GM13977 (cell line): ENCODE measurements at regions not wholly inside any gene's neighbourhood (a gene's known extent, or its start where the extent isn't known, plus 50 kb on each side); places are given as distances from the start of the nearest gene placed in this dataset.
"Not testable (repeated sequence)": the region's sequence is repeated elsewhere in the genome, so short reads cannot be mapped to it uniquely, and the experiment has no call there.

ENCODE experiments used
- DNase-seq: peaks from one replicate; pipeline ENCODE4 v3.0.0; 2012; ENCODE audit warnings: low spot score
- in situ Hi-C: fragments of 300-500 bp; cut with MboI; formaldehyde crosslinking; loops from one replicate; pipeline ENCODE4 v1.12.0; 2022; ENCODE audit warnings: low sequenced_read_pairs, low pct_unique_long_range_greater_than_20kb, mixed read lengths, inconsistent platforms; ENCODE audit not compliant: unreplicated experiment
- TF ChIP-seq, protein P1 (sequence below): IDR thresholded peaks from 2 replicates; pipeline ENCODE4 v1.5.1; 2012; ENCODE audit warnings: mild to moderate bottlenecking, control low read depth; ENCODE audit not compliant: insufficient read depth; ENCODE audit errors: extremely low read depth, missing control alignments

GRCh38 chr7:20911081-20911480, 124.4 kb upstream of the SP8 start:
- no peak for DNase-seq
- TF ChIP-seq, protein P1, sequence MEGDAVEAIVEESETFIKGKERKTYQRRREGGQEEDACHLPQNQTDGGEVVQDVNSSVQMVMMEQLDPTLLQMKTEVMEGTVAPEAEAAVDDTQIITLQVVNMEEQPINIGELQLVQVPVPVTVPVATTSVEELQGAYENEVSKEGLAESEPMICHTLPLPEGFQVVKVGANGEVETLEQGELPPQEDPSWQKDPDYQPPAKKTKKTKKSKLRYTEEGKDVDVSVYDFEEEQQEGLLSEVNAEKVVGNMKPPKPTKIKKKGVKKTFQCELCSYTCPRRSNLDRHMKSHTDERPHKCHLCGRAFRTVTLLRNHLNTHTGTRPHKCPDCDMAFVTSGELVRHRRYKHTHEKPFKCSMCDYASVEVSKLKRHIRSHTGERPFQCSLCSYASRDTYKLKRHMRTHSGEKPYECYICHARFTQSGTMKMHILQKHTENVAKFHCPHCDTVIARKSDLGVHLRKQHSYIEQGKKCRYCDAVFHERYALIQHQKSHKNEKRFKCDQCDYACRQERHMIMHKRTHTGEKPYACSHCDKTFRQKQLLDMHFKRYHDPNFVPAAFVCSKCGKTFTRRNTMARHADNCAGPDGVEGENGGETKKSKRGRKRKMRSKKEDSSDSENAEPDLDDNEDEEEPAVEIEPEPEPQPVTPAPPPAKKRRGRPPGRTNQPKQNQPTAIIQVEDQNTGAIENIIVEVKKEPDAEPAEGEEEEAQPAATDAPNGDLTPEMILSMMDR: no peak
- in situ Hi-C loops: no loop called here

- no peak for DNase-seq
Observed at GRCh38 chr7:20913853-20914252, 127.2 kb upstream of the SP8 start.

DNA sequence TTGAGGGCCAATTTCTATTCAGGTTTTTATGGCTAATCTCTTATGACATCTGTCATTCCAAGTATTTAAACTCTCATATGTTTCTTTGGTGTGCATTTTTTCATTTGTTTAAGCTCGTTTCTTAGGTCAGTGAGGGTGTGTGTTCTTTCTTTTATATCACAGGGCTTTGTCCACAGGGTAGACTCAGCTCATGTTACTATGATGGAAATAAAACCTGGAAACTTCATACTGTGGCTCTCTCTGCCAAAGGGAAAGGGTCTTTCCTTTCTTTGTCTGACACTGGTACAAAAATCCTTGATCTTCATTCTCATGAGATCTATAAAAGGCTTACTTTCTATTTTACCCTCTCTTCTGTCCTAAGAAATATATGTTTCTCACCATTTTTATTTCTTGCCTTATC, 129.6 kb upstream of the SP8 start:
- in situ Hi-C loops: no loop called here
- DNase-seq: no peak
- TF ChIP-seq, protein P1: no peak

More at GRCh38 chr7:20913853-20914252, 127.2 kb upstream of the SP8 start:
- TF ChIP-seq, protein P1: no peak
- in situ Hi-C loops: no loop called here

DNA sequence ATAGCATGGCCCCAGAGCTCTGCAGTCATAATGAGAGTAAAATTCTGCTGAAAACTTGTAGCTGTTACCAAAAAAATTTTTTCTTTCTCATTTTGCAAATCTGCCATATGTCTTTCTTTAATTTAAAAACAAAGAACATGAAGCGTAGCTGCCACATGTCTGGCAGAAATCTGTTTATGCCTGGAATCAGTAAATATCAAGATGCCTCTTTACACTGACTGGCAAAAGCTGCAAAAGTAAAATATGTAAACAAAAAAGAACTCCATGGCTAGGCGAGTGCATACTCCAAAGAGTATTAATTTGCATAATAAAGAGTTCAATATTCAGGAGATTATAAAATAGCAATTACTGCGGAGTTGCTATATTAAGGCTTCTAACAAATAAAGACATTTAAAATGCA, 130.9 kb upstream of the SP8 start:
- TF ChIP-seq, protein P1: no peak
- in situ Hi-C loops: no loop called here
- DNase-seq: no peak

GRCh38 chr7:20918156-20918555, 131.5 kb upstream of the SP8 start:
- TF ChIP-seq, protein P1: no peak
- in situ Hi-C loops: no loop called here

DNA sequence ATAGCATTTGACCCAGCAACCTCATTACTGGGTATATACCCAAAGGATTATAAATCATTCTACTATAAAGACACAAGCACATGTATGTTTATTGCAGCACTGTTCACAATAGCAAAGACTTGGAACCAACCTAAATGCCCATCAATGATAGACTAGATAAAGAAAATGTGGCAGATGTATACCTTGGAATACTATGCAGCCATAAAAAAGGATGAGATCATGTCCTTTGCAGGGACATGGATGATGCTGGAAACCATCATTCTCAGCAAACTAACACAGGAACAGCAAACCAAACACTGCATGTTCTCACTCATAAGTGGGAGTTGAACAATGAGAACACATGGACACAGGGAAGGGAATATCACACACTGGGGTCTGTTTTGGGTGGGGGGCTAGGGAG, 140.5 kb upstream of the SP8 start:
- in situ Hi-C loops: not testable (repeated sequence)

More at GRCh38 chr7:20918156-20918555, 131.5 kb upstream of the SP8 start:
- no peak for DNase-seq

GRCh38 chr7:20927976-20928375, 141.3 kb upstream of the SP8 start:
- in situ Hi-C loops: no loop called here
- DNase-seq: no peak
- TF ChIP-seq, protein P1: no peak

More for the DNA sequence above, 140.5 kb upstream of the SP8 start:
- not testable (repeated sequence) for DNase-seq
